Liver (tissue), 8 donors: ENCODE measurements at regions not wholly inside any gene's neighbourhood (a gene's known extent, or its start where the extent isn't known, plus 50 kb on each side); places are given as distances from the start of the nearest gene placed in this dataset.

Experiments used
- DNase-seq: peaks from one replicate; pipeline ENCODE4 v3.0.0-alpha.2; 2017; ENCODE audit warnings: low spot score
- H3K27ac ChIP-seq, 2 donors: one replicate each; pipeline ENCODE4 v1.7.0; 2013; ENCODE audit warnings: inconsistent platforms in 2 of 2, low read length in 2 of 2, control low read depth in 1 of 2, low read depth in 1 of 2, mild to moderate bottlenecking in 1 of 2
- H3K27me3 ChIP-seq, 4 donors: one replicate each; pipeline versions ENCODE4 v1.6.1 to v1.7.0; 2013; ENCODE audit warnings: low read length in 3 of 4, inconsistent platforms in 1 of 4, mild to moderate bottlenecking in 1 of 4, moderate library complexity in 1 of 4; ENCODE audit not compliant: control insufficient read depth in 4 of 4, insufficient read depth in 4 of 4
- H3K36me3 ChIP-seq, 4 donors: one replicate each; pipeline versions ENCODE4 v1.6.1 to v1.7.0; 2013; ENCODE audit warnings: low read length in 3 of 4, mild to moderate bottlenecking in 3 of 4, low read depth in 1 of 4, moderate library complexity in 1 of 4; ENCODE audit not compliant: control insufficient read depth in 4 of 4, insufficient read depth in 3 of 4
- H3K4me1 ChIP-seq, 4 donors: one replicate each; pipeline versions ENCODE4 v1.6.1 to v1.7.0; 2013; ENCODE audit warnings: low read length in 3 of 4, mild to moderate bottlenecking in 3 of 4, moderate library complexity in 1 of 4; ENCODE audit not compliant: control insufficient read depth in 4 of 4, insufficient read depth in 4 of 4
- H3K4me3 ChIP-seq, 3 donors: one replicate each; pipeline versions ENCODE4 v1.6.1 to v1.7.0; 2013; ENCODE audit warnings: low read length in 3 of 3, control low read depth in 1 of 3, low read depth in 1 of 3, mild to moderate bottlenecking in 1 of 3
- H3K9ac ChIP-seq, 2 donors: one replicate each; pipeline ENCODE4 v1.7.0; 2013; ENCODE audit warnings: low read length in 2 of 2, mild to moderate bottlenecking in 2 of 2, moderate library complexity in 2 of 2, control low read depth in 1 of 2, low read depth in 1 of 2
- H3K9me3 ChIP-seq, 4 donors: one replicate each; pipeline versions ENCODE4 v1.6.1 to v1.7.0; 2013; ENCODE audit warnings: low read length in 3 of 4; ENCODE audit not compliant: control insufficient read depth in 4 of 4
- ATF3 ChIP-seq: IDR thresholded peaks from 2 replicates; pipeline ENCODE4 v1.6.1; 2016; ENCODE audit warnings: antibody characterized with exemption
- CTCF ChIP-seq: fragments of 150-350 bp; IDR thresholded peaks from 2 replicates; pipeline ENCODE4 v1.5.1; 2017; ENCODE audit warnings: improper control_type of control experiment, low read depth, low read length; ENCODE audit not compliant: missing input control
- EGR1 ChIP-seq, 2 donors: IDR thresholded peaks; 2 replicates each; pipeline ENCODE4 v1.6.1; 2016 to 2018; ENCODE audit warnings: antibody characterized with exemption in 2 of 2, low read depth in 2 of 2
- FOXA1 ChIP-seq: IDR thresholded peaks from 2 replicates; pipeline ENCODE4 v1.6.1; 2016; ENCODE audit warnings: antibody characterized with exemption
- FOXA2 ChIP-seq: IDR thresholded peaks from 2 replicates; pipeline ENCODE4 v1.6.1; 2016; ENCODE audit warnings: antibody characterized with exemption
- GABPA ChIP-seq, 2 donors: IDR thresholded peaks in 1 of 2; conservative IDR thresholded peaks in 1 of 2; 2 replicates each; pipeline ENCODE4 v1.6.1; 2016; ENCODE audit warnings: antibody characterized with exemption in 2 of 2, mild to moderate bottlenecking in 1 of 2, moderate library complexity in 1 of 2
- HNF4A ChIP-seq, 2 donors: conservative IDR thresholded peaks; 2 replicates each; pipeline ENCODE4 v1.6.1; 2016; ENCODE audit warnings: antibody characterized with exemption in 2 of 2, mild to moderate bottlenecking in 2 of 2
- HNF4G ChIP-seq: IDR thresholded peaks from 2 replicates; pipeline ENCODE4 v1.6.1; 2016; ENCODE audit warnings: antibody characterized with exemption
- JUND ChIP-seq, 2 donors: IDR thresholded peaks; 2 replicates each; pipeline ENCODE4 v1.6.1; 2016; ENCODE audit warnings: antibody characterized with exemption in 2 of 2
- MAX ChIP-seq: IDR thresholded peaks from 2 replicates; pipeline ENCODE4 v1.6.1; 2016; ENCODE audit warnings: antibody characterized with exemption
- NR2F2 ChIP-seq: IDR thresholded peaks from 2 replicates; pipeline ENCODE4 v1.6.1; 2016; ENCODE audit warnings: antibody characterized with exemption
- RAD21 ChIP-seq, 2 donors: IDR thresholded peaks; 2 replicates each; pipeline ENCODE4 v1.6.1; 2016; ENCODE audit warnings: antibody characterized with exemption in 2 of 2, mild to moderate bottlenecking in 2 of 2
- RXRA ChIP-seq, 2 donors: IDR thresholded peaks; 2 replicates each; pipeline ENCODE4 v1.6.1; 2017 to 2018; ENCODE audit warnings: antibody characterized with exemption in 2 of 2, mild to moderate bottlenecking in 1 of 2
- SP1 ChIP-seq: IDR thresholded peaks from 2 replicates; pipeline ENCODE4 v1.6.1; 2018; ENCODE audit warnings: antibody characterized with exemption, mild to moderate bottlenecking
- TAF1 ChIP-seq: conservative IDR thresholded peaks from 2 replicates; pipeline ENCODE4 v1.6.1; 2016; ENCODE audit warnings: antibody characterized with exemption, mild to moderate bottlenecking
- YY1 ChIP-seq: IDR thresholded peaks from 2 replicates; pipeline ENCODE4 v1.6.1; 2016; ENCODE audit warnings: antibody characterized with exemption, mild to moderate bottlenecking
- ZBTB33 ChIP-seq: IDR thresholded peaks from 2 replicates; pipeline ENCODE4 v1.6.1; 2016; ENCODE audit warnings: antibody characterized with exemption
- WGBS: extraction: QIAGEN DNeasy Blood & Tissue Kit; methylation state at CpG from one replicate; pipeline ENCODE4 v1.1.7; 2013; 5-methylcytosine and 5-hydroxymethylcytosine counted together
- TF ChIP-seq, protein P1 (sequence below): IDR thresholded peaks from 2 replicates; pipeline ENCODE4 v1.6.1; 2016; ENCODE audit warnings: antibody characterized with exemption, mild to moderate bottlenecking
- donor health status: healthy.
- donor health status: healthy.
- donor health status: healthy.
- donor health status: healthy.
- donor health status: healthy.

- DNase-seq, result no peak
- H3K27me3 ChIP-seq, result no peaks in the 10 kb centered on the region
- no peak overlapping the region for H3K9ac ChIP-seq
- no peak overlapping the region for H3K4me3 ChIP-seq
- 88% methylated on average over 5 of the region's 5 CpGs for WGBS
- H3K27ac ChIP-seq, result no peak overlapping the region
- no peaks in the 10 kb centered on the region for H3K9me3 ChIP-seq
- H3K4me1 ChIP-seq, result no peaks in the 10 kb centered on the region
- H3K36me3 ChIP-seq, result no peaks in the 10 kb centered on the region
- no peak for TF ChIP-seq SP1
- no peak for TF ChIP-seq TAF1
- no peak for TF ChIP-seq ATF3
- TF ChIP-seq FOXA1, result no peak
- TF ChIP-seq HNF4G, result no peak
- TF ChIP-seq JUND (IDR thresholded peaks at IDR 0.05), result no peak
- no peak for TF ChIP-seq MAX
- TF ChIP-seq, protein P1, sequence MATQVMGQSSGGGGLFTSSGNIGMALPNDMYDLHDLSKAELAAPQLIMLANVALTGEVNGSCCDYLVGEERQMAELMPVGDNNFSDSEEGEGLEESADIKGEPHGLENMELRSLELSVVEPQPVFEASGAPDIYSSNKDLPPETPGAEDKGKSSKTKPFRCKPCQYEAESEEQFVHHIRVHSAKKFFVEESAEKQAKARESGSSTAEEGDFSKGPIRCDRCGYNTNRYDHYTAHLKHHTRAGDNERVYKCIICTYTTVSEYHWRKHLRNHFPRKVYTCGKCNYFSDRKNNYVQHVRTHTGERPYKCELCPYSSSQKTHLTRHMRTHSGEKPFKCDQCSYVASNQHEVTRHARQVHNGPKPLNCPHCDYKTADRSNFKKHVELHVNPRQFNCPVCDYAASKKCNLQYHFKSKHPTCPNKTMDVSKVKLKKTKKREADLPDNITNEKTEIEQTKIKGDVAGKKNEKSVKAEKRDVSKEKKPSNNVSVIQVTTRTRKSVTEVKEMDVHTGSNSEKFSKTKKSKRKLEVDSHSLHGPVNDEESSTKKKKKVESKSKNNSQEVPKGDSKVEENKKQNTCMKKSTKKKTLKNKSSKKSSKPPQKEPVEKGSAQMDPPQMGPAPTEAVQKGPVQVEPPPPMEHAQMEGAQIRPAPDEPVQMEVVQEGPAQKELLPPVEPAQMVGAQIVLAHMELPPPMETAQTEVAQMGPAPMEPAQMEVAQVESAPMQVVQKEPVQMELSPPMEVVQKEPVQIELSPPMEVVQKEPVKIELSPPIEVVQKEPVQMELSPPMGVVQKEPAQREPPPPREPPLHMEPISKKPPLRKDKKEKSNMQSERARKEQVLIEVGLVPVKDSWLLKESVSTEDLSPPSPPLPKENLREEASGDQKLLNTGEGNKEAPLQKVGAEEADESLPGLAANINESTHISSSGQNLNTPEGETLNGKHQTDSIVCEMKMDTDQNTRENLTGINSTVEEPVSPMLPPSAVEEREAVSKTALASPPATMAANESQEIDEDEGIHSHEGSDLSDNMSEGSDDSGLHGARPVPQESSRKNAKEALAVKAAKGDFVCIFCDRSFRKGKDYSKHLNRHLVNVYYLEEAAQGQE, result no peak
- no peak for TF ChIP-seq ZBTB33
- TF ChIP-seq RXRA (IDR thresholded peaks at IDR 0.05), result no peak
- no peak for TF ChIP-seq RAD21 (IDR thresholded peaks at IDR 0.05)
- TF ChIP-seq GABPA (IDR thresholded peaks at IDR 0.05 in 1 of 2, conservative IDR thresholded peaks at IDR 0.05 in 1 of 2), result no peak
- no peak for TF ChIP-seq NR2F2
- TF ChIP-seq CTCF, result no peak
- TF ChIP-seq FOXA2, result no peak
- TF ChIP-seq EGR1 (IDR thresholded peaks at IDR 0.05; ENCODE audit: low read depth in 2 of 2), result no peak
- TF ChIP-seq HNF4A (conservative IDR thresholded peaks at IDR 0.05), result no peak
- TF ChIP-seq YY1, result no peak
Observed at GRCh38 chr2:39919511-39920306, 140.7 kb upstream of the THUMPD2 start.
